HepG2 (cell line): ENCODE measurements at regions not wholly inside any gene's neighbourhood (a gene's known extent, or its start where the extent isn't known, plus 50 kb on each side); places are given as distances from the start of the nearest gene placed in this dataset.

Source experiments
- ATAC-seq: fragments of 200-7000 bp; cut with Tn5 transposase; 3 replicates; pipeline ENCODE4 v1.9.1; 2020; ENCODE audit warnings: mild to moderate bottlenecking, moderate library complexity
- BruUV-seq: library from RNA; stranded (reverse); fragments of 400-500 nt; replicated peaks from 2 replicates; lab custom pipeline; 2021; lab: Mats Ljungman, UMichigan
- CTCF ChIA-PET: fragments of 300-600 bp; formaldehyde crosslinking; extraction: SDS; loops from one replicate; lab custom pipeline; 2021; ENCODE audit warnings: low total read pairs, inconsistent platforms, low intra/inter-chr PET ratio; lab: Yijun Ruan, JAX
- POLR2A ChIA-PET: fragments of 350-600 bp; sonication (Branson Sonifier 250); formaldehyde crosslinking; loops from one replicate; lab custom pipeline; 2020; ENCODE audit warnings: antibody characterized with exemption, inconsistent platforms; lab: Yijun Ruan, JAX
- DNase-seq: peaks from one replicate; pipeline ENCODE4 v3.0.0-alpha.2; 2015; ENCODE audit warnings: low spot score
- FAIRE-seq: peaks from 3 replicates; lab custom pipeline; 2011; peaks lifted over from hg19 to GRCh38; lab: Jason Lieb, UNC
- H2AFZ ChIP-seq: one replicate; pipeline ENCODE4 v1.6.1; 2011; ENCODE audit warnings: low read length, inconsistent platforms
- H3K27ac ChIP-seq: fragments of 300-600 bp; 3 replicates; pipeline ENCODE4 v1.8.0; 2011; ENCODE audit warnings: mixed run types, mild to moderate bottlenecking, mixed read lengths, low read length, inconsistent platforms; ENCODE audit not compliant: insufficient read depth; ENCODE audit errors: extremely low read length
- H3K27me3 ChIP-seq, 2 experiments: fragments of 200-600 bp in 1 of 2; 2 replicates in 1 of 2; 3 replicates in 1 of 2; pipeline versions ENCODE4 v1.6.0 to v1.8.0; 2011; ENCODE audit warnings: low read length in 2 of 2, mild to moderate bottlenecking in 2 of 2, moderate library complexity in 2 of 2, inconsistent platforms in 1 of 2; ENCODE audit not compliant: insufficient read depth in 2 of 2, control insufficient read depth in 1 of 2
- H3K36me3 ChIP-seq, 2 experiments: fragments of 200-600 bp in 1 of 2; replicated peaks in 1 of 2; 2 replicates in 1 of 2; 3 replicates in 1 of 2; pipeline versions ENCODE4 v1.5.1 to v1.8.0; 2011; ENCODE audit warnings: low read length in 2 of 2, inconsistent platforms in 1 of 2; ENCODE audit not compliant: insufficient read depth in 2 of 2, control insufficient read depth in 1 of 2
- H3K4me1 ChIP-seq: 2 replicates; pipeline ENCODE4 v1.5.1; 2012; ENCODE audit warnings: low read length, inconsistent platforms; ENCODE audit not compliant: insufficient read depth
- H3K4me2 ChIP-seq: 2 replicates; pipeline ENCODE4 v1.6.0; 2011; ENCODE audit warnings: low read depth, low read length, inconsistent platforms
- H3K4me3 ChIP-seq, 3 experiments: fragments of 200-600 bp in 1 of 3; sonication (generic), shearing (Covaris generic) in 1 of 3; replicated peaks in 1 of 3; 2 replicates each; pipeline ENCODE4 v1.5.1; 2011 to 2016; ENCODE audit warnings: low read length in 3 of 3, inconsistent platforms in 2 of 3, low read depth in 2 of 3, mild to moderate bottlenecking in 2 of 3, control low read depth in 1 of 3, mixed read lengths in 1 of 3; ENCODE audit not compliant: insufficient read depth in 1 of 3
- H3K79me2 ChIP-seq: one replicate; pipeline ENCODE4 v1.6.1; 2011; ENCODE audit warnings: low read length, inconsistent platforms; ENCODE audit not compliant: insufficient read depth
- H3K9ac ChIP-seq: 2 replicates; pipeline ENCODE4 v1.6.0; 2011; ENCODE audit warnings: mild to moderate bottlenecking, low read depth, low read length, inconsistent platforms; ENCODE audit not compliant: insufficient read depth
- H3K9me3 ChIP-seq: 2 replicates; pipeline ENCODE4 v1.5.1; 2012; ENCODE audit warnings: mild to moderate bottlenecking, low read length
- H4K20me1 ChIP-seq: 2 replicates; pipeline ENCODE4 v1.6.0; 2011; ENCODE audit warnings: inconsistent platforms, mild to moderate bottlenecking, low read length, moderate library complexity; ENCODE audit not compliant: insufficient read depth
- MATR3 ChIP-seq: sonication (generic); formaldehyde crosslinking; IDR thresholded peaks from 2 replicates; pipeline ENCODE4 v1.4.0; 2020; ENCODE audit warnings: missing genetic modification reagents
- RAD51 ChIP-seq: fragments of 450-650 bp; IDR thresholded peaks from 2 replicates; pipeline ENCODE4 v1.6.1; 2016; ENCODE audit warnings: borderline replicate concordance
- ZNF451 ChIP-seq: sonication (generic); formaldehyde crosslinking; IDR thresholded peaks from 2 replicates; pipeline ENCODE4 v1.5.0; 2020; ENCODE audit warnings: mild to moderate bottlenecking, missing genetic modification reagents
- WGBS: methylation state at CpG from one replicate; pipeline ENCODE4 v1.1.6; 2017; ENCODE audit warnings: low lambda C conversion rate; 5-methylcytosine and 5-hydroxymethylcytosine counted together
- in situ Hi-C: cut with HindIII; loops from 2 replicates; pipeline ENCODE4 v1.10.0; 2017; ENCODE audit warnings: low pct_unique_long_range_greater_than_20kb; ENCODE audit not compliant: extremely low pct_ligation_motif_present
- intact Hi-C: fragments of 100-400 bp; cut with micrococcal nuclease; formaldehyde crosslinking; loops from one replicate; pipeline ENCODE4 v1.10.0; 2022; ENCODE audit not compliant: unreplicated experiment

DNA sequence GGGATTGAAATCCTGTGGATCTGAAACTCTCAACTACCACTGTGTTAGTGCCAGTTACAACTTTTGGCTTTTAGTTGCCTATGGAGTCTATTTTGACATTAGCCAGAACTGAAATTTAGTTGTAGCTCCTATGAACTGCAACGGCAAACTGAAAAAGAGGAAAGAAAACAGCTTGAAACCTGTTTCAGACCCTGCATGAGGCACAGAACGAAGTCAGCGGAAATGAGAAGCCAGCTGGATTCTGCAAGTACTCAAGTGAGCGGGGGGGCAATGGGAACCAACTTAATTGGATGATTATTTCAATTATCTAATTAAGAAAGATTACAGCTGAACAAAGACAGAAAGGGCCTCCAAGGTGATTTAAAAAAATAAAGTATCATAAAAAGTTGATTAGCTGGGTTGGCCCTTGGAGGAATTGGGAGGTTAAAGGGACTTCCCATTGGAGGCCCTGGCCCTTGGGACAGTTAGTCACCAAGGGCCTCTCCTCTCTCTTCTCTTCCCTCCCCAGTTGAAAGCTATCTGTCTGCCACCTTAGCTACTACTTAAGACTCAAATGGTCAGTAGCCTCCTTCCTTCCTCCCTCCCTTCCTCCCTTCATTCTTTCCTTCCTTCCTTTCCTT is 352.1 kb downstream of the SHQ1 start:
- FAIRE-seq (no peak), ATAC-seq (no peak), DNase-seq (no peak)
- Histone ChIP-seq H3K79me2 (no peaks in the 10 kb centered on the region), H3K27me3 (peaks cover 2 to 11% of the 10 kb centered on the region in 2 experiments; a peak in 2 of 5 replicates), H3K27ac (no peak overlapping the region), H3K4me1 (no peaks in the 10 kb centered on the region), H3K4me2 (no peak overlapping the region), H4K20me1 (no peaks in the 10 kb centered on the region), H3K36me3 (no peaks in the 10 kb centered on the region), H3K4me3 (no peak overlapping the region), H3K9ac (no peak overlapping the region), H2AFZ (no peak overlapping the region), H3K9me3 (no peaks in the 10 kb centered on the region)
- POLR2A ChIA-PET, result interaction anchor here (1.2 kb wide), 1 partner anchor 13 kb away, joined by 3 read pairs; no protein-coding TSS in a partner anchor
- TF ChIP-seq RAD51, result no peak
- BruUV-seq, result no TSS peak
- intact Hi-C loops, result no loop called here
- CTCF ChIA-PET, result no interaction called here
- in situ Hi-C loops, result no loop called here
- whole genome bisulfite sequencing, result 55% methylated on average over 3 of the region's 4 CpGs

DNA sequence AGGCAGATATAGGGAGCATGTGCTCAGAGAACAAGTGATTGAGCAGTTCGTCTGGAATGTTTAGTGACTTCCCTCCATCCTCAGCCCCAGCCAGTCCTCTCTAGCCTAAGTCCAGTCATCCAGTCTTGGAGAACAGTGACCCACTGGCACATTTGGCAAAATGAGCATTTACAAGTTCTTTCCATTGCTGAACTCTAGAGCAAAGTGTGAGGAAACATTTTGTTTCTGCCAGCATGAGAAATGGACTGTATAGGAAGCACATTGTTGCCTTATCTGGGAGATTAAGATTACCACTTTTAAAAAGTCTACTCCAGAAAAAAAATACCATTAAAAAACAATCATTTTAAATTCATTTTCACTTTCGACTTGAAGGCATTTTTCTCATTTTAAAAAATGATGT is 353.6 kb downstream of the SHQ1 start:
- no TSS peak for BruUV-seq
- ATAC-seq, result no peak

More for the DNA sequence above, 353.6 kb downstream of the SHQ1 start:
- TF ChIP-seq MATR3, result no peak
- no peak for TF ChIP-seq ZNF451 (CRISPR knock-in tag)
- no peak for FAIRE-seq
- H3K4me2 ChIP-seq, result no peak overlapping the region
- POLR2A ChIA-PET, result no interaction called here
- no peak for DNase-seq
- intact Hi-C loops, result no loop called here
- no peaks in the 10 kb centered on the region for H3K4me1 ChIP-seq
- CTCF ChIA-PET, result no interaction called here
- H3K36me3 ChIP-seq, result no peaks in the 10 kb centered on the region
- 13% methylated on average over 1 of the region's 2 CpGs for WGBS
- H4K20me1 ChIP-seq, result no peaks in the 10 kb centered on the region
- H2AFZ ChIP-seq, result no peak overlapping the region
- peaks cover 2 to 11% of the 10 kb centered on the region in 2 experiments; a peak in 2 of 5 replicates for H3K27me3 ChIP-seq
- H3K9ac ChIP-seq, result no peak overlapping the region
- H3K27ac ChIP-seq, result no peak overlapping the region
- H3K9me3 ChIP-seq, result no peaks in the 10 kb centered on the region
- H3K4me3 ChIP-seq, result no peak overlapping the region
- H3K79me2 ChIP-seq, result no peaks in the 10 kb centered on the region
- in situ Hi-C loops, result no loop called here
